ENCODE measurements at regions not wholly inside any gene's neighbourhood (a gene's known extent, or its start where the extent isn't known, plus 50 kb on each side); places are given as distances from the start of the nearest gene placed in this dataset.
"Not testable (repeated sequence)": the region's sequence is repeated elsewhere in the genome, so short reads cannot be mapped to it uniquely, and the experiment has no call there.

- H2AFZ ChIP-seq (ENCODE audit: insufficient read depth, low read depth, low read length, poor library complexity, severe bottlenecking), result no peak overlapping the region
- no peak overlapping the region for H3K4me3 Mint-ChIP-seq
- no peak overlapping the region for H3K9ac ChIP-seq (ENCODE audit: insufficient read depth, low read length, poor library complexity, severe bottlenecking)
- no peaks in the 10 kb centered on the region for H3K4me1 ChIP-seq (ENCODE audit: control insufficient read depth in 1 of 2, insufficient read depth in 2 of 2, low read length in 2 of 2)
- DNase-seq, result no peak
- H3K4me2 ChIP-seq (replicated peaks; ENCODE audit: extremely low read depth, low read length, poor library complexity, severe bottlenecking), result no peak overlapping the region
- H3K27ac ChIP-seq (ENCODE audit: low read depth in 1 of 2, low read length in 2 of 2), result no peak overlapping the region
- no peaks in the 10 kb centered on the region for H3K36me3 Mint-ChIP-seq
- H3K27me3 Mint-ChIP-seq (ENCODE audit: low read depth in 3 of 3), result no peaks in the 10 kb centered on the region
- intact Hi-C loops (cut with micrococcal nuclease), result no loop called here
- no peaks in the 10 kb centered on the region for H4K20me1 ChIP-seq (ENCODE audit: insufficient read depth, low read length)
- 69% methylated on average over 4 of the region's 4 CpGs for WGBS (ENCODE audit: insufficient coverage)
- no peaks in the 10 kb centered on the region for H3K36me3 ChIP-seq (replicated peaks in 1 of 2; ENCODE audit: control insufficient read depth in 1 of 2, insufficient read depth in 2 of 2, low read length in 2 of 2)
- no peak overlapping the region for H3K27ac Mint-ChIP-seq
- H3K4me1 Mint-ChIP-seq, result no peaks in the 10 kb centered on the region
- H3K9me3 Mint-ChIP-seq, result peaks cover 0 to 1% (median 0%) of the 10 kb centered on the region in 7 donors
- no peak for TF ChIP-seq CTCF (IDR thresholded peaks at IDR 0.05)
- no peaks in the 10 kb centered on the region for H3K27me3 ChIP-seq (ENCODE audit: control insufficient read depth in 2 of 2, insufficient read depth in 2 of 2, low read length in 2 of 2)
- no peaks in the 10 kb centered on the region for H3K79me2 ChIP-seq (ENCODE audit: insufficient read depth, low read length)
- no peaks in the 10 kb centered on the region for H3K9me3 ChIP-seq (replicated peaks in 1 of 2; ENCODE audit: control insufficient read depth in 1 of 2, insufficient read depth in 1 of 2, low read length in 2 of 2)
- no peak overlapping the region for H3K4me3 ChIP-seq (replicated peaks in 1 of 3; ENCODE audit: low read depth in 2 of 3, low read length in 3 of 3)
Measured at GRCh38 chr7:150003304-150003810, 129.6 kb downstream of the ATP6V0E2 start.

- H3K4me1 Mint-ChIP-seq; H3K27me3 ChIP-seq (ENCODE audit: control insufficient read depth in 2 of 2, insufficient read depth in 2 of 2, low read length in 2 of 2); H3K4me3 Mint-ChIP-seq; H3K4me3 ChIP-seq (replicated peaks in 1 of 3; ENCODE audit: low read depth in 2 of 3, low read length in 3 of 3); H3K27ac ChIP-seq (ENCODE audit: low read depth in 1 of 2, low read length in 2 of 2); H3K79me2 ChIP-seq (ENCODE audit: insufficient read depth, low read length); H3K9ac ChIP-seq (ENCODE audit: insufficient read depth, low read length, poor library complexity, severe bottlenecking); H3K36me3 ChIP-seq (replicated peaks in 1 of 2; ENCODE audit: control insufficient read depth in 1 of 2, insufficient read depth in 2 of 2, low read length in 2 of 2); DNase-seq; H3K9me3 ChIP-seq (replicated peaks in 1 of 2; ENCODE audit: control insufficient read depth in 1 of 2, insufficient read depth in 1 of 2, low read length in 2 of 2); H3K4me2 ChIP-seq (replicated peaks; ENCODE audit: extremely low read depth, low read length, poor library complexity, severe bottlenecking); H3K4me1 ChIP-seq (ENCODE audit: control insufficient read depth in 1 of 2, insufficient read depth in 2 of 2, low read length in 2 of 2); H3K9me3 Mint-ChIP-seq; H3K27me3 Mint-ChIP-seq (ENCODE audit: low read depth in 3 of 3); H4K20me1 ChIP-seq (ENCODE audit: insufficient read depth, low read length); H3K36me3 Mint-ChIP-seq; intact Hi-C loops (cut with micrococcal nuclease); H2AFZ ChIP-seq (ENCODE audit: insufficient read depth, low read depth, low read length, poor library complexity, severe bottlenecking); H3K27ac Mint-ChIP-seq: not testable (repeated sequence)
- 92% methylated on average over 2 of the region's 2 CpGs for WGBS (ENCODE audit: insufficient coverage)
Measured at GRCh38 chr7:150003973-150004372, 130.2 kb downstream of the ATP6V0E2 start.

GRCh38 chr7:150004843-150005242, 131.1 kb downstream of the ATP6V0E2 start:
- H3K4me1 ChIP-seq (ENCODE audit: control insufficient read depth in 1 of 2, insufficient read depth in 2 of 2, low read length in 2 of 2); H3K4me2 ChIP-seq (replicated peaks; ENCODE audit: extremely low read depth, low read length, poor library complexity, severe bottlenecking); intact Hi-C loops (cut with micrococcal nuclease); H4K20me1 ChIP-seq (ENCODE audit: insufficient read depth, low read length); H3K27ac ChIP-seq (ENCODE audit: low read depth in 1 of 2, low read length in 2 of 2); H3K9me3 ChIP-seq (replicated peaks in 1 of 2; ENCODE audit: control insufficient read depth in 1 of 2, insufficient read depth in 1 of 2, low read length in 2 of 2); H3K4me3 ChIP-seq (replicated peaks in 1 of 3; ENCODE audit: low read depth in 2 of 3, low read length in 3 of 3); H3K36me3 ChIP-seq (replicated peaks in 1 of 2; ENCODE audit: control insufficient read depth in 1 of 2, insufficient read depth in 2 of 2, low read length in 2 of 2); H3K36me3 Mint-ChIP-seq; H3K9ac ChIP-seq (ENCODE audit: insufficient read depth, low read length, poor library complexity, severe bottlenecking); H3K4me3 Mint-ChIP-seq; H3K27me3 ChIP-seq (ENCODE audit: control insufficient read depth in 2 of 2, insufficient read depth in 2 of 2, low read length in 2 of 2); DNase-seq; H3K27ac Mint-ChIP-seq; H2AFZ ChIP-seq (ENCODE audit: insufficient read depth, low read depth, low read length, poor library complexity, severe bottlenecking); H3K79me2 ChIP-seq (ENCODE audit: insufficient read depth, low read length); H3K27me3 Mint-ChIP-seq (ENCODE audit: low read depth in 3 of 3); H3K9me3 Mint-ChIP-seq; H3K4me1 Mint-ChIP-seq: not testable (repeated sequence)
- WGBS (ENCODE audit: insufficient coverage), result 100% methylated on average over 2 of the region's 4 CpGs

- H3K9ac ChIP-seq (ENCODE audit: insufficient read depth, low read length, poor library complexity, severe bottlenecking); H3K27me3 Mint-ChIP-seq (ENCODE audit: low read depth in 3 of 3); H3K36me3 ChIP-seq (replicated peaks in 1 of 2; ENCODE audit: control insufficient read depth in 1 of 2, insufficient read depth in 2 of 2, low read length in 2 of 2); H2AFZ ChIP-seq (ENCODE audit: insufficient read depth, low read depth, low read length, poor library complexity, severe bottlenecking); DNase-seq; H3K4me3 Mint-ChIP-seq; intact Hi-C loops (cut with micrococcal nuclease); H3K79me2 ChIP-seq (ENCODE audit: insufficient read depth, low read length); H3K4me2 ChIP-seq (replicated peaks; ENCODE audit: extremely low read depth, low read length, poor library complexity, severe bottlenecking); H3K36me3 Mint-ChIP-seq; H3K4me1 ChIP-seq (ENCODE audit: control insufficient read depth in 1 of 2, insufficient read depth in 2 of 2, low read length in 2 of 2); H3K4me1 Mint-ChIP-seq; H3K27me3 ChIP-seq (ENCODE audit: control insufficient read depth in 2 of 2, insufficient read depth in 2 of 2, low read length in 2 of 2); H3K9me3 Mint-ChIP-seq; H3K27ac Mint-ChIP-seq; H3K9me3 ChIP-seq (replicated peaks in 1 of 2; ENCODE audit: control insufficient read depth in 1 of 2, insufficient read depth in 1 of 2, low read length in 2 of 2); H3K27ac ChIP-seq (ENCODE audit: low read depth in 1 of 2, low read length in 2 of 2); H3K4me3 ChIP-seq (replicated peaks in 1 of 3; ENCODE audit: low read depth in 2 of 3, low read length in 3 of 3); H4K20me1 ChIP-seq (ENCODE audit: insufficient read depth, low read length): not testable (repeated sequence)
- no CpG with 5 or more reads among the region's 9 CpGs for WGBS (ENCODE audit: insufficient coverage)
Measured at GRCh38 chr7:150009620-150010303, 136.0 kb downstream of the ATP6V0E2 start.

All from CD14-positive monocyte (primary cell).